HG02840 (cell line): ENCODE measurements at regions not wholly inside any gene's neighbourhood (a gene's known extent, or its start where the extent isn't known, plus 50 kb on each side); places are given as distances from the start of the nearest gene placed in this dataset.
"Not testable (repeated sequence)": the region's sequence is repeated elsewhere in the genome, so short reads cannot be mapped to it uniquely, and the experiment has no call there.

ENCODE experiments used
- ATAC-seq: cut with Tn5 transposase; IDR thresholded peaks from one replicate; pipeline ENCODE4 v1.9.1; 2021; ENCODE audit warnings: mild to moderate bottlenecking, moderate library complexity, moderate number of reproducible peaks; ENCODE audit not compliant: unreplicated experiment, low FRiP score

DNA sequence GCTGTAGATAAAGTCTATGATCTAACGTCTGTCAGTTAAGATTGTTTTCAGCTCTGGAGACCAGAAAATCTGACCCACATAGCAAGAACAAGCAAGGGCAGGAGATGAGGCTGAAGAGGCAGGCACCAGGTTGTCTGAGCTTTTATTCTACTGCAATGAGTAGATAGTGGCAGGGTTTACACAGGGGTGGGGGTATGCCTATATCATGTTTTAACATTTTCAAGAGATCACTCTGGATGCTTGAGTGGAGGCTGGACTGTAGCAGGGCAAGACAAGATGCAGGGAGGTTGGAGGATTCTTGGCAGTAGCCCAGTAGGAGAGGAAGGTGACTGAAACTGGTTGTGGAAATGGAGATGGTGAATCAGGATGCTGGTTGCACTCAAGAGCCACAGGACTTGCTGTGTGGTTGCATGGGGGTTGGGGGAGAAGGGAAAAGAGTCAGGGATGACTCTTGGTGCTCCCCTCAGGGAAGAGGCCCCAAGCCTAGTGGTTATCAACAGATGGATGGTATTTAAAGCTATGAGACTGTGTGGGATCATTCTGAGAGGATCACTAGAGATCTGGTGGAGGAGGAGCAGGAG, 143.1 kb upstream of the KCNJ18 start:
- ATAC-seq, result no peak

DNA sequence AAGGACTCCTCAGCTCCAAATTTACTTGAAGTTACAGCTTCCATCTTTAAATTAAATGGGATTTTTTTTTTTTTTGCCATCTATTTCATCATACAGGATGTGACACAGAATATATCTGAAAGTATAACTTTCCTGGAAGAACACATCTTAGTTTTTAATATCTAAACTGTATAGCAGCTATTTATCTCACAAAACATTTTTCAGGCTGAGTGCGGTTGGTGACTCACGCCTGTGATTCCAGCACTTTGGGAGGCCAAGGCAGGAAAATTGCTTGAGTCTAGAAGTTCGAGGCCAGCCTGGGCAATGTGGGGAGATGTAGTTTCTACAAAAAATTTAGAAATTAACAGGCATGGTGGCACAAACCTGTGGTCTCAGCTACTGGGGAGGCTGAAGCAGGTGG, 142.3 kb upstream of the KCNJ18 start:
- not testable (repeated sequence) for ATAC-seq

DNA sequence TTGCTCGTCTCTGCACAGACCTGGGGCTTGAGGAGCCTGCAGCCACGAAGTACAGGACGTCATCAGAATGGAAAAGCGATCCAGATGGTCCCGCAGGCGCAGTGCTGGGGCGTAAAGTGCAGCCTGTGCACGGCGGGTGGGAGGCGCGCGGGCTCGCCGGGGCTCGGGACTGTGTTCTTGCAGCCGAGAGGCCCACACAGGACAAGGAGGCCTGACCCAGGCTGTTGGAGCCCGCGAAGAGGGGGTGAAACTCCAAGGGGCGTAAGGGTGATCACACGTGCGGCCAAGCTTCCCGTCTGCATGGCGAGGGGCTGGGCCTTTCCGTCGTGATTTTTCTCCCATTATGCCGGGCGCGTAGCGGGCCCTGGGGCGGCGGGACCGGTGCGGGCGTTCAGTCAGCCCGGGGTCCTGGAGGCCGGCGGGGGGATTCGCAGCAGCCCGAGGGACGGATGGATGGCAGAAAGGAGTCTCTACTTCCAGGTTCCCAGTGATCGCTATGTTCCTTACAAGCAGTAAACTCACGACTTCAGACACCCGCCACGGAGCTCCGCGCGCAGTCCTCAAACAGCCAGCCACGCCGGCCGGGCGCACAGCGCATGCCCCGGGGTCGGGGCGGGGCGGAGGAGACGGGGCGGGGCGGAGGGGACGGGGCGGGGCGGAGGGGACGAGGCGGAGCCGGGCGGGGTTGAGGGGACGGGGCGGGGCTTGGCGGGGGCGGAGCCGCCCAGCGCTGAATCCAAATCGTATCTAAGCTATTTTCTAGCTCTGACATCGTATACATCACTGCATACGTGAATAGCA, 141.0 kb upstream of the KCNJ18 start:
- no peak for ATAC-seq

- ATAC-seq, result not testable (repeated sequence)
Observed at GRCh38 chr17:21558921-21559320, 133.4 kb upstream of the KCNJ18 start.

- ATAC-seq, result no peak
Observed at GRCh38 chr17:21564262-21564661, 128.1 kb upstream of the KCNJ18 start.

DNA sequence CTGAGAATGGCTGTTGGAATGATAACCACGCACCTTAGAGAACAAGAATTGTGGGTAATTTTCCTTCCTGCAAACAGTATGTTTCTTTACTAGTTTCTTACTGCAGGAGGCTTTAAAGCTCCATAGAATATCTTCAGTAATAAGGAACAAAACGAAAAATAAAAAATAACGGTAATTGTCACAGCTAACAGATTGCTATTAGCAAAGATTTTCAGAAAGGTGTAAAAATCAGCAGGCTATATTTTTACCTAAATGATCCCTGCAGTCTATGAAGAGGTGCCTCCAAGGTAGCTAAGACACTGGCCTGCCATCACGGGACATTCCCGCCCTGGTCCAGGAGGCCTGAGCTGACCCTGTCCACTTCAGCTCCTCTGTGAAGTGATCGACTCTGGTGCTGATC, 127.6 kb upstream of the KCNJ18 start:
- not testable (repeated sequence) for ATAC-seq

GRCh38 chr17:21570427-21570826, 121.9 kb upstream of the KCNJ18 start:
- not testable (repeated sequence) for ATAC-seq

GRCh38 chr17:21572148-21572547, 120.2 kb upstream of the KCNJ18 start:
- ATAC-seq, result not testable (repeated sequence)

- not testable (repeated sequence) for ATAC-seq
Observed at GRCh38 chr17:21573271-21573960, 118.9 kb upstream of the KCNJ18 start.

GRCh38 chr17:21573961-21574610, 118.2 kb upstream of the KCNJ18 start:
- no peak for ATAC-seq

- ATAC-seq, result not testable (repeated sequence)
Observed at GRCh38 chr17:21574611-21575255, 117.6 kb upstream of the KCNJ18 start.

GRCh38 chr17:21578783-21579182, 113.5 kb upstream of the KCNJ18 start:
- not testable (repeated sequence) for ATAC-seq

GRCh38 chr17:21592774-21593173, 99.5 kb upstream of the KCNJ18 start:
- no peak for ATAC-seq

DNA sequence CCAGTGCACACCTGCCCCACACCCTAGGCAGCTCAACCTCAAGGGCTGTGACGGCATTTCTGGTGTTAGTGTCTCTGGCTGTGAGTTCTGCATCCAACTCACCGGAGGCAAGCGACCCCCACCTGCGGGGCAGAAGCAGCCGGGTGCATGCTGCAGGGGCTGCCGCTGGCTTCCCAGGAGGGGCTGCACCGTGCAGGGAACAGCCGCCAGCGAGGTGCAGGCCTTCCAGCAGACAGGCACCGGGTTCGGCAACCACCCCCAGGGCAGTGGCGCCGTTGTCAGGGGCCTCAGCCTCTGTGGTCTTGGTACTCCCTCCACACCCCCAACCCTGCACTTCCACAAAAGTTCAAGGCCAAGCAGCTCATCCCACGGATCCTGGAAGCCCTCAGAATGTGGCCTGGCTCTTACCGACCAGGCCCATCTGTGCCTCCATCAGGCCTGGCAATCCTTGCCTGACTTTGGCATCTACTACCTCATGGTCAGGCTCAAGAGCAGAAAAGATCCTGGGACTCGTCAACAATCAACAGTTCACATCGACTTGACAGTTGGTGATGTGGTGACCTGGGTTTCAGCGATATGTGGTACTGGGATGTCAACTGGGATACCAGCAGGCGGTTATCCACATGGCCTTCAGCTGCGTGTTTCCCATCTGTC, 98.7 kb upstream of the KCNJ18 start:
- not testable (repeated sequence) for ATAC-seq

GRCh38 chr17:21595086-21595485, 97.2 kb upstream of the KCNJ18 start:
- ATAC-seq, result no peak

DNA sequence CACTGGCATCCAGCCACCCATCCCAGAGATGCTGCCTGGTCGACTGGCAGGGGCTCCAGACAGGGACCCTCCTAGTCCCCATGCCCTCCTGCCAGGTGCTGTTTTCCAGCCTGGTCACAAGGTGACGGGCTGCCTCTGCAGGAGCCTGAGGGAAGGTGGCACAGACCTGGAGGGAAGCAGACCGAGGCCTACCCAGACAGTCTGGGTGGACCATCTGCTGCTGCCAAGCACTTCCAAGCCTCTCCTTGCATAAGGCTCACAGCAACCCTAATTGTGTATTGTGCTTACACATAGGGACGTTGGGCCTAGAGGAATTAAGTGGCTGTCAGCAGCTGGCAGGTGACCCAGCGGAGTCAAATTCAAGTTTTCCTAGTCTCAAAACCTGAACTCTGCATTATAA, 90.1 kb upstream of the KCNJ18 start:
- no peak for ATAC-seq

- not testable (repeated sequence) for ATAC-seq
Observed at GRCh38 chr17:21603292-21603691, 89.0 kb upstream of the KCNJ18 start.

- not testable (repeated sequence) for ATAC-seq
Observed at GRCh38 chr17:21611443-21611842, 80.9 kb upstream of the KCNJ18 start.

DNA sequence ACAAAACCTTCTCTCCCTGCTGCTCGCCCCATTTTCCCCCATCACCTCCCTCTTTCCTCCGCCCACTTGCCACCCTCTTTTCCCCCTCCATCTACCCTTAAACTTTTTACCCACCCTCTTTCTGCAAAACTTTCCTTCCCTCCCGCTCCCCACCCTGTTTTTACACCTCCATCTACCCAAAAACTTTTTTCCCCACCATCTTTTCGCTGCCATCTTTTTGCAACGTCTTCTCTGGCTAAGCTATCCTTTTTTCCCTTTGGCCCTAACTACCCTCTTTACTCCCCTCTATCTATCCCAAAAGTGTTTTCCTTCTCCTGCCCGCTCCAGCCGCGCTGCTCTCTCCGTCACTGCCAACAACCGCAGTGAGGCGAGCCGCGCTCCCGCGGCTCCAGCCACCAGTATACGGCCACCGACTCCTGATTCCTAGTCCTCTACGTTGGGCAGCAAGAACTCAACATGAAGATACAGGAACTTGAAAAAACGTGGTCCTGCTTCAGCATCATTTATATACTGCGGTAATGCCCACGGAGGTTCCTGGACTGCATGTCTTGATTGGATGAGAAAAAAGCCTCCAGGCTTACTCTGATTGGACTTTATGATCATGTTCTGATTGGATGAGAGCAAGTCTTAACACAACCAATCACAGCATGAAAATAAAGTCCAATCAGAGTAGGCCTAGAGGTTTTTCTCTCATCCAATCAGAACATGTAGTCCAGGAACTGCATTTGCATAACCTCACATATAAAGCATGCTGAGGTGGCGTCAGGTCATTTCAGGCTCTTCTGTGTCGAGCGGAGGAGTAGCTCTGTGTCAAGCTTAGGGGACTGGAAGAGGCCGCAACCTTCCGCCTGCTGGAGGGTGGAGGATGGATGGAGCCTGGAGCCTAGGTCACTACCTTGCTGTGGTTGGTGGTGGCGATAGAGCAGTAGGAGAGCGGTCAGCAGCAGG, 79.9 kb upstream of the KCNJ18 start:
- ATAC-seq, result not testable (repeated sequence)
